Pancreas (tissue), 10 donors: ENCODE measurements at regions not wholly inside any gene's neighbourhood (a gene's known extent, or its start where the extent isn't known, plus 50 kb on each side); places are given as distances from the start of the nearest gene placed in this dataset.

Source experiments
- ATAC-seq, 4 donors: fragments of 200-7000 bp; cut with Tn5 transposase; one replicate each; pipeline versions ENCODE4 v1.8.0 to v1.9.1; 2020; ENCODE audit warnings: mild to moderate bottlenecking in 4 of 4, moderate library complexity in 4 of 4
- DNase-seq, 6 donors: peaks; one replicate each; pipeline ENCODE4 v3.0.0-alpha.2; 2020
- FAIRE-seq: peaks from 2 replicates; lab custom pipeline; 2012; peaks lifted over from hg19 to GRCh38; lab: Jason Lieb, UNC
- H3K27ac ChIP-seq, 4 donors: fragments of 200-600 bp; sonication (generic); 1 replicate in 3 of 4; 2 replicates in 1 of 4; pipeline versions ENCODE4 v1.5.0 to v1.8.0; 2020
- H3K27me3 ChIP-seq, 4 donors: fragments of 200-600 bp; one replicate each; pipeline ENCODE4 v1.8.0; 2021
- H3K36me3 ChIP-seq, 3 donors: fragments of 200-600 bp; sonication (generic) in 1 of 3; one replicate each; pipeline versions ENCODE4 v1.5.0 to v1.8.0; 2020 to 2021
- H3K4me1 ChIP-seq, 3 donors: fragments of 200-600 bp; one replicate each; pipeline ENCODE4 v1.8.0; 2021
- H3K4me3 ChIP-seq, 4 donors: fragments of 200-600 bp; sonication (generic) in 2 of 4; one replicate each; pipeline versions ENCODE4 v1.5.0 to v1.8.0; 2020 to 2021
- H3K9me3 ChIP-seq, 4 donors: fragments of 200-600 bp; one replicate each; pipeline ENCODE4 v1.8.0; 2021
- WGBS, 2 donors: extraction: QIAGEN DNeasy Blood & Tissue Kit; methylation state at CpG; one replicate each; pipeline ENCODE4 v1.1.7; 2013; 5-methylcytosine and 5-hydroxymethylcytosine counted together
- intact Hi-C, 3 donors: fragments of 100-400 bp; cut with DNase I; formaldehyde crosslinking; loops; one replicate each; pipeline versions ENCODE4 v1.11.1 to v1.14.2; 2022
- TF ChIP-seq, protein P1 (sequence below), 4 donors: fragments of 200-600 bp; sonication (generic) in 3 of 4; IDR thresholded peaks; one replicate each; pipeline versions ENCODE4 v1.5.0 to v1.8.0; 2021; ENCODE audit warnings: antibody characterized with exemption in 4 of 4
- donor health status: healthy with polysubstance abuse.
- donor health status: DM: no; HTN: no; CAD: no; lungs with moderate emphysema.
- donor health status: DM: no; HTN: no; CAD: no.
- donor health status: control.
- donor health status: control.
- donor health status: Bipolar disorder and iron deficiency.
- donor health status: DM: yes; HTN: yes; CAD: no.
- donor health status: DM: no; HTN: no; CAD: no.
- donor health status: DM: no; HTN: no; CAD: no.
- donor health status: DM: yes; HTN: yes; CAD: no.

DNA sequence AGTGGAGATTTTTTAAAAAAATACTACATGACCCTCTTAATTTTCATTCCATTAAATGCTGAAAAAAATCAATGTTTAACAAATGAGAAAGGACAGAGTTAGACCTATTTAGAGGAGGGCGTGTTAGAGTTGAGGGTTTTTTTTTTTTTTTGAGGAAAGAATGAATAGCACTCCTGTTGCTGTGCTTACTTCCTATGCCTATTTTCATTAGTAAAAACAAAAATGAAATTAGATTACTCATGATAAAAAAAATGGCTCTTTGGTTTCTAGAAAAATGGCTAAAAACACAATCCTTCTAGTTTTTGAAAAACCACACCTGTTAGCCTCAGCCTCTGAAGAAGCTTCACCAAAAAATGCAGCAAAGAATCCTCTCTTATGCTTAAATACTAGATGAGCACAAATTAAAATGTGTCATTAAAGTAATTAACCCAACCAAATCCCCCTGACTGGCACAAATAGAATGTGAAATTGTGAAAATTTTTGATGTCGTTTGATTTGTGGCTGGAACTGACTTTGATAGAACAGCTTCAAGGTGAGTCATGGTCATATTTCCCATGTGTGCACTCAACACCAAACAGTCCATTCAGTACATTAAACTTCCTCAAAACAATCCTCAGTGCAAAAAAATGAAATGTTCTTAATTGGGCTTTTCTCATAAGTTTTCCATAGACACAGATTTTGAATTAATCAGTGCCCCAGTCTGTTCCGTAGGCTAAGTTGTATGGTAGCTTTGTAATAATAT lies 98.0 kb downstream of the MACIR start:
- 75 to 80% methylated on average over 3 of the region's 3 CpGs for WGBS, 2 donors
- DNase-seq (no peak), ATAC-seq (no peak), FAIRE-seq (no peak)
- H3K27ac ChIP-seq: no peak overlapping the region
- no peak overlapping the region for H3K4me3 ChIP-seq
- H3K4me1 ChIP-seq: peaks cover 0 to 3% (median 0%) of the 10 kb centered on the region in 3 donors
- no peaks in the 10 kb centered on the region for H3K9me3 ChIP-seq
- TF ChIP-seq, protein P1, sequence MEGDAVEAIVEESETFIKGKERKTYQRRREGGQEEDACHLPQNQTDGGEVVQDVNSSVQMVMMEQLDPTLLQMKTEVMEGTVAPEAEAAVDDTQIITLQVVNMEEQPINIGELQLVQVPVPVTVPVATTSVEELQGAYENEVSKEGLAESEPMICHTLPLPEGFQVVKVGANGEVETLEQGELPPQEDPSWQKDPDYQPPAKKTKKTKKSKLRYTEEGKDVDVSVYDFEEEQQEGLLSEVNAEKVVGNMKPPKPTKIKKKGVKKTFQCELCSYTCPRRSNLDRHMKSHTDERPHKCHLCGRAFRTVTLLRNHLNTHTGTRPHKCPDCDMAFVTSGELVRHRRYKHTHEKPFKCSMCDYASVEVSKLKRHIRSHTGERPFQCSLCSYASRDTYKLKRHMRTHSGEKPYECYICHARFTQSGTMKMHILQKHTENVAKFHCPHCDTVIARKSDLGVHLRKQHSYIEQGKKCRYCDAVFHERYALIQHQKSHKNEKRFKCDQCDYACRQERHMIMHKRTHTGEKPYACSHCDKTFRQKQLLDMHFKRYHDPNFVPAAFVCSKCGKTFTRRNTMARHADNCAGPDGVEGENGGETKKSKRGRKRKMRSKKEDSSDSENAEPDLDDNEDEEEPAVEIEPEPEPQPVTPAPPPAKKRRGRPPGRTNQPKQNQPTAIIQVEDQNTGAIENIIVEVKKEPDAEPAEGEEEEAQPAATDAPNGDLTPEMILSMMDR (IDR thresholded peaks at IDR 0.05): no peak
- no peaks in the 10 kb centered on the region for H3K27me3 ChIP-seq
- intact Hi-C loops: no loop called here
- no peaks in the 10 kb centered on the region for H3K36me3 ChIP-seq

DNA sequence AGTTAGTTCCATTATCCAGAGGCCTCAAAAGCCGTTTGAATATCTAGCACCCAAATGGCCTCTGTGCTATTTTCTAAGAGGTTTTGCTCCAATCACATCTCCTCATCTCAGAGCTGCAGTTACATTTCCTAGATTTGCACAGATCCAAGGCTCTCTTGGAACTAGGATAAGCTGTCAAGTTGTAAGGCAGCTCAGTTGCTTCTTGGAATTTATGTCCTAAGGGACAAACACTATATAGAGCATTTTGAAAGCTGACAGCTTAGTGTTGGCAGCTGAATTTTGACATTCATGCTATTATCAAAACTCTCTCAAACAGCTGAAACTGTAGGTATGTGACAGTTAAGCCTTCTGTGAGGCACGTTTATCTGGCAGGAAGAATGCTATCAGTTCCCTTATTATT lies 97.0 kb downstream of the MACIR start:
- Histone ChIP-seq H3K4me3 (no peak overlapping the region), H3K4me1 (peaks cover 0 to 3% (median 0%) of the 10 kb centered on the region in 3 donors), H3K36me3 (no peaks in the 10 kb centered on the region), H3K9me3 (no peaks in the 10 kb centered on the region), H3K27ac (peak overlapping the region in 1 of 4 donors; percentile 11), H3K27me3 (no peaks in the 10 kb centered on the region)
- no peak for ATAC-seq
- no peak for DNase-seq
- TF ChIP-seq, protein P1 (IDR thresholded peaks at IDR 0.05): no peak
- 12 to 18% methylated on average over 2 of the region's 2 CpGs for WGBS, 2 donors
- no peak for FAIRE-seq
- intact Hi-C loops: no loop called here

DNA sequence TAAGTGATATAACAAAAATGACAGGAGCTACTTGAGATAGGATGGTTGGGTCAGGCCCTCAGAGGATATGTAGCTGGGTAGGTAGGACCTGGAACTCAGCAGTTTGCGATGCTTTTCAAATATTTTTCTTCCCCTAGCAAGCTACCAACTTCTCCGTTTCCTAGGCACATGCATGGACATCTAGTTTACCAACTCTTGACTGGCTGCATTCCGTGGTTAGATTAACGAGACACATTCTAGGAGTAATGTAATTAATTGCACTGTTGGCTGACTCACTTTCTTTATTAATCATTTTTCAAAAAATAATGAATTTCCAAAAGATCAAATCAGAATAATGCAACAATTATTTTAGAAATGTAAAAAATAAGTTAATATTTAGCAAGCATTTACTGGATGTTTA lies 95.9 kb downstream of the MACIR start:
- intact Hi-C loops: no loop called here
- Histone ChIP-seq H3K9me3 (no peaks in the 10 kb centered on the region), H3K27me3 (no peaks in the 10 kb centered on the region), H3K27ac (no peak overlapping the region), H3K4me3 (no peak overlapping the region), H3K4me1 (peaks cover 0 to 3% (median 0%) of the 10 kb centered on the region in 3 donors), H3K36me3 (no peaks in the 10 kb centered on the region)
- 55 to 57% methylated on average over 4 of the region's 4 CpGs for WGBS, 2 donors
- DNase-seq: no peak
- TF ChIP-seq, protein P1 (IDR thresholded peaks at IDR 0.05): no peak
- no peak for FAIRE-seq
- peak in 3 of 4 donors; percentile 43 to 79 (median 64) for ATAC-seq

DNA sequence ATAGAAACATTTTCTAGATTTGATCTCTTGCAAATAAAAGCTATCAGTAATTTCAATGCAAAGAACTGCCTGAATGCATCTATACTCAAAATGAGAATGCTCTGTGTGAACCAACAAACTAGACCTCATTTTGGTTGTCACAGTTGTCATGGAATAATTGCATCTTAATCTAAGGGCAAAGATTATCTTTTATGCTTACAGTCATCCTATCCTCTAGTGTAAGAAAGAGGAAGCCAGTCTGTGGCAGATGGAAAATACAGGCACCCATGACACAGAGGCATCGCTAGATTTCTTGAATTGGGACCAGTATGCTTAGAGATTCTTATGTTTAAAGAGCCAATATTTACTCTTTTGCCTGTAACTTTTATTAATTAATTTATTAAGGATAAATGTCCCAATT lies 95.0 kb downstream of the MACIR start:
- FAIRE-seq (no peak), DNase-seq (no peak), ATAC-seq (no peak)
- TF ChIP-seq, protein P1 (IDR thresholded peaks at IDR 0.05): no peak
- 79 to 91% methylated on average over 1 of the region's 1 CpG for WGBS, 2 donors
- H3K4me3 ChIP-seq: no peak overlapping the region
- peaks cover 0 to 3% (median 0%) of the 10 kb centered on the region in 3 donors for H3K4me1 ChIP-seq
- no peak overlapping the region for H3K27ac ChIP-seq
- no peaks in the 10 kb centered on the region for H3K9me3 ChIP-seq
- intact Hi-C loops: no loop called here
- H3K36me3 ChIP-seq: no peaks in the 10 kb centered on the region
- H3K27me3 ChIP-seq: no peaks in the 10 kb centered on the region

DNA sequence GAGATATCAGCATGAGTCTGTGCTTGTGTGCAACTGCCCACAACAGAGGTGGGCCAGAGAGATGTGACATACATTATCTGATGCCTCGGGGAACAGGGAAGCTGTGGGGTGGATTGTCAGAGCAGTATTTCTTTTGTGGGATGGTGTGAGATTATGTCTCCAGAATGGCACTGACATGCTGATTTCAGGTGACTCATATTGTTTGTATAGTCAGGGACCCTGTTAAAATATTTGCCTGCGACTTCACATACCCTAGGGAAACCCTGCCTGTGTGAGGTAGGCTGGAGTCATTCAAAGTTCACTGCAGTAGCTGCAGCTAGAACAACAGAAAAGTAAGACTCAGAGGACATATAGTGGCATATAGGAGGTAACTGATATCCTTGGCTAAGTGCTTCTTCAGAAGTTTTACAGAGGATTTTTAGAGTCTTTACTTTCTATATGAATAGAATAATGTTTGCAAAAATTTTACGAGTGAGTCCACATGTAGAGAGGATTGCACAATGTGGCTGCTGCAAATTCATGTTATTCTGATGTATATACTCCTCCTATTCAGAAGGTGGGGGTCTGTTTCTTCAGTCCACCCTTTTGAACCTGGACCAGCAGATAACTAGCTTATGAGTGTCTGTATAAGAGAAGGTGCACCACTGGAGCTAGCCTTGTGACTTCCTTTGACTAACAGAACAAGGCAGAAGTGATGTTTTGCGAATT lies 89.3 kb downstream of the MACIR start:
- Histone ChIP-seq H3K4me3 (no peak overlapping the region), H3K27ac (no peak overlapping the region), H3K9me3 (no peaks in the 10 kb centered on the region), H3K4me1 (no peaks in the 10 kb centered on the region), H3K36me3 (no peaks in the 10 kb centered on the region), H3K27me3 (no peaks in the 10 kb centered on the region)
- 69 to 73% methylated on average over 4 of the region's 4 CpGs for WGBS, 2 donors
- DNase-seq: no peak
- no peak for ATAC-seq
- FAIRE-seq: no peak
- intact Hi-C loops: no loop called here
- TF ChIP-seq, protein P1 (IDR thresholded peaks at IDR 0.05): no peak
